ENCODE measurements at regions not wholly inside any gene's neighbourhood (a gene's known extent, or its start where the extent isn't known, plus 50 kb on each side); places are given as distances from the start of the nearest gene placed in this dataset.

- no peak for TF ChIP-seq CTCF (IDR thresholded peaks at IDR 0.05; ENCODE audit: control extremely low read depth, extremely low read depth, low read depth, missing control alignments)
- no peak for DNase-seq (ENCODE audit: extremely low spot score)
- CTCF ChIA-PET, result interaction anchor here (0.8 to 1.0 kb wide), 2 partner anchors 10 to 20 kb away, joined by 3 read pairs; no protein-coding TSS in a partner anchor
- POLR2A ChIA-PET, result no interaction called here
Measured at GRCh38 chr5:126044111-126044668, 379.0 kb upstream of the GRAMD2B start.

GRCh38 chr5:126044931-126045565 lies 378.2 kb upstream of the GRAMD2B start:
- CTCF ChIA-PET, result interaction anchor here (1.0 to 1.4 kb wide), 2 partner anchors 9 to 18 kb away, joined by 3 read pairs; no protein-coding TSS in a partner anchor
- POLR2A ChIA-PET, result no interaction called here
- TF ChIP-seq CTCF (IDR thresholded peaks at IDR 0.05; ENCODE audit: control extremely low read depth, extremely low read depth, low read depth, missing control alignments), result no peak
- no peak for DNase-seq (ENCODE audit: extremely low spot score)

- DNase-seq (ENCODE audit: extremely low spot score), result no peak
- TF ChIP-seq CTCF (IDR thresholded peaks at IDR 0.05; ENCODE audit: control extremely low read depth, extremely low read depth, low read depth, missing control alignments), result no peak
- POLR2A ChIA-PET, result no interaction called here
- CTCF ChIA-PET, result interaction anchor here (1.4 kb wide), 1 partner anchor 20 kb away, joined by 3 read pairs; no protein-coding TSS in a partner anchor
Measured at GRCh38 chr5:126046318-126046717, 376.9 kb upstream of the GRAMD2B start.

- no peak for DNase-seq (ENCODE audit: extremely low spot score)
- CTCF ChIA-PET, result interaction anchor here (1.4 kb wide), 1 partner anchor 20 kb away, joined by 3 read pairs; no protein-coding TSS in a partner anchor
- TF ChIP-seq CTCF (IDR thresholded peaks at IDR 0.05; ENCODE audit: control extremely low read depth, extremely low read depth, low read depth, missing control alignments), result no peak
- POLR2A ChIA-PET, result no interaction called here
Measured at GRCh38 chr5:126046846-126047571, 376.2 kb upstream of the GRAMD2B start.

- CTCF ChIA-PET, result no interaction called here
- no peak for DNase-seq (ENCODE audit: extremely low spot score)
- TF ChIP-seq CTCF (IDR thresholded peaks at IDR 0.05; ENCODE audit: control extremely low read depth, extremely low read depth, low read depth, missing control alignments), result no peak
- POLR2A ChIA-PET, result no interaction called here
Measured at GRCh38 chr5:126052120-126052519, 371.1 kb upstream of the GRAMD2B start.

- no peak for DNase-seq (ENCODE audit: extremely low spot score)
- ChIA-PET CTCF (no interaction called here), POLR2A (no interaction called here)
- no peak for TF ChIP-seq CTCF (IDR thresholded peaks at IDR 0.05; ENCODE audit: control extremely low read depth, extremely low read depth, low read depth, missing control alignments)
Measured at GRCh38 chr5:126052791-126053190, 370.4 kb upstream of the GRAMD2B start.

Data from GM10248 (cell line).